A549 (cell line): ENCODE measurements at regions not wholly inside any gene's neighbourhood (a gene's known extent, or its start where the extent isn't known, plus 50 kb on each side); places are given as distances from the start of the nearest gene placed in this dataset.

Experiments used
- ATAC-seq, 2 experiments: fragments of 200-7000 bp in 1 of 2; fragments of >200 bp in 1 of 2; cut with Nextera tagmentation in 1 of 2; cut with Tn5 transposase in 1 of 2; 3 replicates each; pipeline versions ENCODE4 v1.8.0 to v1.9.1; 2018 to 2020; ENCODE audit warnings: mild to moderate bottlenecking in 1 of 2, moderate library complexity in 1 of 2
- CTCF ChIA-PET: fragments of 300-600 bp; sonication (Branson Sonifier 250); formaldehyde crosslinking; extraction: SDS; loops from one replicate; lab custom pipeline; 2021; ENCODE audit warnings: antibody characterized with exemption, inconsistent platforms; lab: Yijun Ruan, JAX
- POLR2A ChIA-PET: fragments of 350-600 bp; formaldehyde crosslinking; extraction: SDS; loops from one replicate; lab custom pipeline; 2021; ENCODE audit warnings: antibody characterized with exemption, inconsistent platforms; lab: Yijun Ruan, JAX
- DNase-seq, 2 experiments: peaks; one replicate each; pipeline versions ENCODE4 v3.0.0 to v3.0.0-alpha.2; 2011 to 2016; ENCODE audit warnings: low read depth in 1 of 2, low spot score in 1 of 2
- FAIRE-seq: peaks from 2 replicates; lab custom pipeline; 2011; peaks lifted over from hg19 to GRCh38; lab: Jason Lieb, UNC
- H3K27ac ChIP-seq, 2 experiments: fragments of >200 bp; sonication (Bioruptor Twin); formaldehyde crosslinking; 3 replicates each; pipeline ENCODE4 v1.5.1; 2016 to 2017
- H3K4me1 ChIP-seq: fragments of >200 bp; sonication (Bioruptor Twin); formaldehyde crosslinking; 3 replicates; pipeline ENCODE4 v1.6.1; 2016
- H3K4me2 ChIP-seq: fragments of >200 bp; sonication (Bioruptor Twin); formaldehyde crosslinking; 3 replicates; pipeline ENCODE4 v1.6.1; 2016
- H3K4me3 ChIP-seq: fragments of >200 bp; sonication (Bioruptor Twin); formaldehyde crosslinking; 3 replicates; pipeline ENCODE4 v1.5.1; 2016
- H3K9me3 ChIP-seq: fragments of >200 bp; sonication (Bioruptor Twin); formaldehyde crosslinking; 3 replicates; pipeline ENCODE4 v1.6.1; 2016
- ATOH8 ChIP-seq: fragments of 250-450 bp; sonication (Bioruptor Pico); IDR thresholded peaks from 2 replicates; pipeline ENCODE4 v1.5.0; 2020; ENCODE audit warnings: low read depth, mild to moderate bottlenecking, moderate library complexity
- CBX2 ChIP-seq: fragments of 200-600 bp; sonication (generic); IDR thresholded peaks from 2 replicates; pipeline ENCODE4 v1.6.1; 2016; ENCODE audit warnings: low read depth, mild to moderate bottlenecking, borderline replicate concordance
- CEBPB ChIP-seq, 2 experiments: fragments of >200 bp in 1 of 2; sonication (Bioruptor Twin) in 1 of 2; formaldehyde crosslinking in 1 of 2; IDR thresholded peaks; 2 replicates each; pipeline ENCODE4 v1.6.1; 2012 to 2016
- CHD2 ChIP-seq: fragments of 150-350 bp; IDR thresholded peaks from 2 replicates; pipeline ENCODE4 v1.6.1; 2014; ENCODE audit warnings: low read length; ENCODE audit not compliant: partially characterized antibody
- E2F6 ChIP-seq: IDR thresholded peaks from 2 replicates; pipeline ENCODE4 v1.6.1; 2012; ENCODE audit warnings: low read depth, borderline replicate concordance
- EHF ChIP-seq: fragments of 250-450 bp; sonication (Bioruptor Pico); IDR thresholded peaks from 2 replicates; pipeline ENCODE4 v1.5.0; 2020; ENCODE audit warnings: mild to moderate bottlenecking
- EP300 ChIP-seq, 2 experiments: fragments of >200 bp; sonication (Bioruptor Twin); formaldehyde crosslinking; IDR thresholded peaks; 2 replicates in 1 of 2; 3 replicates in 1 of 2; pipeline ENCODE4 v1.6.1; 2016 to 2017
- ESRRA ChIP-seq: fragments of 150-350 bp; IDR thresholded peaks from 2 replicates; pipeline ENCODE4 v1.6.1; 2014; ENCODE audit warnings: mild to moderate bottlenecking, low read length, borderline replicate concordance
- FOSB ChIP-seq: fragments of 250-450 bp; sonication (Bioruptor Pico); IDR thresholded peaks from 2 replicates; pipeline ENCODE4 v1.5.0; 2020; ENCODE audit warnings: mild to moderate bottlenecking, moderate library complexity
- HDAC2 ChIP-seq: fragments of 200-600 bp; sonication (generic); IDR thresholded peaks from 2 replicates; pipeline ENCODE4 v1.6.1; 2016
- HES2 ChIP-seq: fragments of >200 bp; sonication (Bioruptor Twin); formaldehyde crosslinking; IDR thresholded peaks from 2 replicates; pipeline ENCODE4 v1.6.1; 2016
- HOXB13 ChIP-seq: fragments of 250-450 bp; sonication (Bioruptor Pico); IDR thresholded peaks from 2 replicates; pipeline ENCODE4 v1.5.0; 2020; ENCODE audit warnings: low read depth, mild to moderate bottlenecking, moderate library complexity
- HOXB5 ChIP-seq: fragments of 250-450 bp; sonication (Bioruptor Pico); IDR thresholded peaks from 2 replicates; pipeline ENCODE4 v1.5.0; 2020; ENCODE audit warnings: mild to moderate bottlenecking, moderate library complexity
- JUN ChIP-seq, 2 experiments: fragments of >200 bp; sonication (Bioruptor Twin); formaldehyde crosslinking; IDR thresholded peaks; 2 replicates in 1 of 2; 3 replicates in 1 of 2; pipeline ENCODE4 v1.6.1; 2016 to 2017
- MAFK ChIP-seq: fragments of 450-650 bp; IDR thresholded peaks from 2 replicates; pipeline ENCODE4 v1.6.1; 2014; ENCODE audit not compliant: partially characterized antibody
- MYC ChIP-seq: IDR thresholded peaks from 2 replicates; pipeline ENCODE4 v1.6.1; 2012; ENCODE audit warnings: mild to moderate bottlenecking, inconsistent platforms, low read length, improper control_type of control experiment, borderline replicate concordance
- NPAS2 ChIP-seq: fragments of 250-450 bp; sonication (Bioruptor Pico); IDR thresholded peaks from 2 replicates; pipeline ENCODE4 v1.8.0; 2022; ENCODE audit warnings: mild to moderate bottlenecking, moderate library complexity, borderline replicate concordance
- NR3C1 ChIP-seq: fragments of >200 bp; sonication (Bioruptor Twin); formaldehyde crosslinking; IDR thresholded peaks from 3 replicates; pipeline ENCODE4 v1.6.1; 2017
- PHF8 ChIP-seq: fragments of 200-600 bp; sonication (generic); IDR thresholded peaks from 2 replicates; pipeline ENCODE4 v1.6.1; 2016; ENCODE audit warnings: low read depth, mild to moderate bottlenecking, antibody characterized with exemption, moderate library complexity, borderline replicate concordance
- POLR2A ChIP-seq: IDR thresholded peaks from 2 replicates; pipeline ENCODE4 v1.6.1; 2012; ENCODE audit warnings: mild to moderate bottlenecking, low read length
- RAD21 ChIP-seq, 2 experiments: fragments of >200 bp in 1 of 2; sonication (Bioruptor Twin) in 1 of 2; formaldehyde crosslinking in 1 of 2; IDR thresholded peaks in 1 of 2; conservative IDR thresholded peaks in 1 of 2; 2 replicates in 1 of 2; 3 replicates in 1 of 2; pipeline ENCODE4 v1.6.1; 2012 to 2018; ENCODE audit warnings: inconsistent platforms in 1 of 2
- REST ChIP-seq: fragments of 200-600 bp; sonication (generic); IDR thresholded peaks from 2 replicates; pipeline ENCODE4 v1.6.1; 2016; ENCODE audit warnings: antibody characterized with exemption, mild to moderate bottlenecking, moderate library complexity
- RNF2 ChIP-seq: fragments of 200-600 bp; sonication (generic); IDR thresholded peaks from 2 replicates; pipeline ENCODE4 v1.6.1; 2016; ENCODE audit warnings: low read depth, mild to moderate bottlenecking, antibody characterized with exemption, moderate library complexity, borderline replicate concordance
- SMC3 ChIP-seq: fragments of >200 bp; sonication (Bioruptor Twin); formaldehyde crosslinking; IDR thresholded peaks from 3 replicates; pipeline ENCODE4 v1.6.1; 2018; ENCODE audit warnings: inconsistent platforms
- SREBF2 ChIP-seq: fragments of 450-650 bp; IDR thresholded peaks from 2 replicates; pipeline ENCODE4 v1.6.1; 2014; ENCODE audit warnings: mild to moderate bottlenecking, moderate library complexity
- TFCP2L1 ChIP-seq: fragments of 250-450 bp; sonication (Bioruptor Pico); IDR thresholded peaks from 2 replicates; pipeline ENCODE4 v1.5.0; 2021; ENCODE audit warnings: mild to moderate bottlenecking
- USF2 ChIP-seq: fragments of 450-650 bp; IDR thresholded peaks from 2 replicates; pipeline ENCODE4 v1.6.1; 2014; ENCODE audit warnings: antibody characterized with exemption
- ZFP36 ChIP-seq: fragments of 450-650 bp; IDR thresholded peaks from 2 replicates; pipeline ENCODE4 v1.6.1; 2014; ENCODE audit warnings: borderline replicate concordance; ENCODE audit not compliant: partially characterized antibody
- ZNF302 ChIP-seq: fragments of 250-450 bp; sonication (Bioruptor Pico); IDR thresholded peaks from 2 replicates; pipeline ENCODE4 v1.9.0; 2021; ENCODE audit warnings: inconsistent platforms, mild to moderate bottlenecking, moderate library complexity
- ZSCAN20 ChIP-seq: fragments of 250-450 bp; sonication (Bioruptor Pico); IDR thresholded peaks from 2 replicates; pipeline ENCODE4 v1.8.0; 2022; ENCODE audit warnings: mild to moderate bottlenecking, moderate library complexity
- WGBS: methylation state at CpG from one replicate; pipeline ENCODE4 v1.1.6; 2017; ENCODE audit errors: missing lambda C conversion rate; 5-methylcytosine and 5-hydroxymethylcytosine counted together

- H3K4me2 ChIP-seq: no peak overlapping the region
- ChIA-PET POLR2A (no interaction called here), CTCF (no interaction called here)
- WGBS: 9% methylated on average over 3 of the region's 3 CpGs
- FAIRE-seq (no peak), ATAC-seq (no peak), DNase-seq (no peak)
- H3K4me1 ChIP-seq: no peaks in the 10 kb centered on the region
- no peaks in the 10 kb centered on the region for H3K9me3 ChIP-seq
- H3K4me3 ChIP-seq: no peak overlapping the region
- no peak for TF ChIP-seq USF2
- TF ChIP-seq PHF8: no peak
- TF ChIP-seq RNF2: no peak
- no peak for TF ChIP-seq HDAC2
- no peak for TF ChIP-seq MAFK
- TF ChIP-seq ZNF302 (CRISPR knock-in tag): no peak
- TF ChIP-seq CHD2: no peak
- no peak for TF ChIP-seq EHF (CRISPR knock-in tag)
- TF ChIP-seq TFCP2L1 (CRISPR knock-in tag): no peak
- no peak for TF ChIP-seq HES2
- TF ChIP-seq ATOH8 (CRISPR knock-in tag): no peak
- TF ChIP-seq HOXB13 (CRISPR knock-in tag): no peak
- no peak for TF ChIP-seq E2F6
- no peak for TF ChIP-seq FOSB (CRISPR knock-in tag)
- no peak for TF ChIP-seq REST
- no peak for TF ChIP-seq NPAS2 (CRISPR knock-in tag)
- no peak for TF ChIP-seq MYC
- TF ChIP-seq NR3C1: no peak
- no peak for TF ChIP-seq CBX2
- TF ChIP-seq RAD21 (conservative IDR thresholded peaks at IDR 0.05 in 1 of 2, IDR thresholded peaks at IDR 0.05 in 1 of 2): no peak
- H3K27ac ChIP-seq: no peak overlapping the region
Measured at GRCh38 chr2:139055202-139055601, 275.0 kb upstream of the NXPH2 start.

- no peak for DNase-seq
- Histone ChIP-seq H3K4me3 (no peak overlapping the region), H3K9me3 (no peaks in the 10 kb centered on the region), H3K27ac (no peak overlapping the region), H3K4me1 (no peaks in the 10 kb centered on the region), H3K4me2 (no peak overlapping the region)
- CTCF ChIA-PET: no interaction called here
- ATAC-seq: no peak
- POLR2A ChIA-PET: no interaction called here
- FAIRE-seq: no peak
- TF ChIP-seq REST: no peak
- no peak for TF ChIP-seq RAD21 (conservative IDR thresholded peaks at IDR 0.05 in 1 of 2, IDR thresholded peaks at IDR 0.05 in 1 of 2)
- TF ChIP-seq SREBF2: no peak
- no peak for TF ChIP-seq SMC3
- no peak for TF ChIP-seq JUN (IDR thresholded peaks at IDR 0.05)
- no peak for TF ChIP-seq RNF2
- TF ChIP-seq FOSB (CRISPR knock-in tag): no peak
- no peak for TF ChIP-seq NPAS2 (CRISPR knock-in tag)
- TF ChIP-seq ZSCAN20 (CRISPR knock-in tag): no peak
- no peak for TF ChIP-seq POLR2A
- TF ChIP-seq ESRRA: no peak
- no peak for TF ChIP-seq EP300 (IDR thresholded peaks at IDR 0.05)
- TF ChIP-seq ZFP36: no peak
- TF ChIP-seq HDAC2: no peak
- no peak for TF ChIP-seq HOXB5
- TF ChIP-seq CEBPB (IDR thresholded peaks at IDR 0.05): no peak
Measured at GRCh38 chr2:139048017-139048416, 267.8 kb upstream of the NXPH2 start.
